GM12891 (cell line): ENCODE measurements at regions not wholly inside any gene's neighbourhood (a gene's known extent, or its start where the extent isn't known, plus 50 kb on each side); places are given as distances from the start of the nearest gene placed in this dataset.

Source experiments
- PAX5 ChIP-seq: IDR thresholded peaks from 2 replicates; pipeline ENCODE4 v1.6.1; 2011; ENCODE audit warnings: low read length, moderate library complexity, mild to moderate bottlenecking; ENCODE audit not compliant: insufficient read depth, severe bottlenecking
- POLR2A ChIP-seq: IDR thresholded peaks from 2 replicates; pipeline ENCODE4 v1.6.1; 2011; ENCODE audit warnings: low read depth, low read length, control low read depth
- POLR2AphosphoS5 ChIP-seq: IDR thresholded peaks from 2 replicates; pipeline ENCODE4 v1.6.1; 2011; ENCODE audit warnings: low read depth, low read length, control low read depth
- POU2F2 ChIP-seq: IDR thresholded peaks from 2 replicates; pipeline ENCODE4 v1.6.1; 2011; ENCODE audit warnings: low read depth, mild to moderate bottlenecking, control low read depth, low read length, moderate library complexity
- SPI1 ChIP-seq: IDR thresholded peaks from 2 replicates; pipeline ENCODE4 v1.6.1; 2011; ENCODE audit warnings: low read depth, low read length, control low read depth
- TAF1 ChIP-seq: IDR thresholded peaks from 2 replicates; pipeline ENCODE4 v1.6.1; 2011; ENCODE audit warnings: low read depth, low read length, control low read depth

GRCh38 chr5:121429761-121430160, 421.9 kb upstream of the FTMT start:
- TF ChIP-seq TAF1 (no peak), POLR2A (no peak), POLR2AphosphoS5 (no peak), POU2F2 (no peak), SPI1 (no peak), PAX5 (no peak)
